Choroid plexus epithelial cell (primary cell): ENCODE measurements at regions not wholly inside any gene's neighbourhood (a gene's known extent, or its start where the extent isn't known, plus 50 kb on each side); places are given as distances from the start of the nearest gene placed in this dataset.

Source experiments
- DNase-seq: peaks from one replicate; pipeline ENCODE4 v3.0.0-alpha.2; 2010; ENCODE audit warnings: low read depth
- H3K4me3 ChIP-seq: 2 replicates; pipeline ENCODE4 v1.5.1; 2011; ENCODE audit warnings: low read depth, mild to moderate bottlenecking, control low read depth, low read length, moderate library complexity
- TF ChIP-seq, protein P1 (sequence below): conservative IDR thresholded peaks from 2 replicates; pipeline ENCODE4 v1.5.1; 2011; ENCODE audit warnings: low read depth, mild to moderate bottlenecking, control low read depth, inconsistent platforms, low read length, moderate library complexity

DNA sequence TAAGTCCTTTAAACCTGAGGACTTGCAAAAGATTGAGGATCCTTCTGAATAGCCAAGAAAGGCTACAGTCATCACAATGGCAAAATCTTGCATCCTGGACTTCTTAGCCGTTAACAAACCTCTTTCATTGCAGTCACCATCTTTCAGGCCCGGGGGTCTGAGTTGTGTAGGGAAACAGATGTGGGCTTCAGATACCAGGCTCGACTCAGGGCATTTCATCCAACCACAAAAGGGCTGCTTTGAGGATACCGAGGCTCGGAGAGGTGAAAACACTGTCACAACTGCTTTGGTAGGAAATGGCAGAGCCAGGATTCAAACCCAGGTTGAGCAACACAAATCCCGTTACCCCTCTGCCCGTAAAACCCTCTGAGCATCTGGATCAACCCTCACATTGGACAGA lies 147.4 kb downstream of the TFCP2L1 start:
- TF ChIP-seq, protein P1, sequence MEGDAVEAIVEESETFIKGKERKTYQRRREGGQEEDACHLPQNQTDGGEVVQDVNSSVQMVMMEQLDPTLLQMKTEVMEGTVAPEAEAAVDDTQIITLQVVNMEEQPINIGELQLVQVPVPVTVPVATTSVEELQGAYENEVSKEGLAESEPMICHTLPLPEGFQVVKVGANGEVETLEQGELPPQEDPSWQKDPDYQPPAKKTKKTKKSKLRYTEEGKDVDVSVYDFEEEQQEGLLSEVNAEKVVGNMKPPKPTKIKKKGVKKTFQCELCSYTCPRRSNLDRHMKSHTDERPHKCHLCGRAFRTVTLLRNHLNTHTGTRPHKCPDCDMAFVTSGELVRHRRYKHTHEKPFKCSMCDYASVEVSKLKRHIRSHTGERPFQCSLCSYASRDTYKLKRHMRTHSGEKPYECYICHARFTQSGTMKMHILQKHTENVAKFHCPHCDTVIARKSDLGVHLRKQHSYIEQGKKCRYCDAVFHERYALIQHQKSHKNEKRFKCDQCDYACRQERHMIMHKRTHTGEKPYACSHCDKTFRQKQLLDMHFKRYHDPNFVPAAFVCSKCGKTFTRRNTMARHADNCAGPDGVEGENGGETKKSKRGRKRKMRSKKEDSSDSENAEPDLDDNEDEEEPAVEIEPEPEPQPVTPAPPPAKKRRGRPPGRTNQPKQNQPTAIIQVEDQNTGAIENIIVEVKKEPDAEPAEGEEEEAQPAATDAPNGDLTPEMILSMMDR: no peak
- no peak for DNase-seq
- H3K4me3 ChIP-seq: no peak overlapping the region

DNA sequence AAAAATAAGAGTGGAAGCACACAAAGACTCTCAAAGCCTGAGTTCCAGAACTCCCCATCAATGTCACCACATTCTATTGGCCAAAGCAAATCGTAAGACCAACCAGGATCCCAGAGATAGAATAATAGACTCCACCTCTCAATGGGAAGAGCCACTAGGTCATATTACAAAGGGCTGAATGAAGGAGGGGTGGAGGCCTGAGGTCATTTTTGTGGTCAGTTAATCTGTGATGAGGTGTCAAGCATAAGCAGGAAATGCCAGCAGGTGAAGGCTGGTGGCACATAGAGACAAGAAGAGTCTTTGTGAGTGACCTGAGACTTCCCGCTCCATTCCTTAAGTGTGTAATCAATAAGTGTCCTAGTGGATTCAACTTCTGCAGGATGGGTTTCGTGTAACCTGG lies 144.3 kb downstream of the TFCP2L1 start:
- DNase-seq: no peak
- TF ChIP-seq, protein P1: no peak
- H3K4me3 ChIP-seq: no peak overlapping the region

DNA sequence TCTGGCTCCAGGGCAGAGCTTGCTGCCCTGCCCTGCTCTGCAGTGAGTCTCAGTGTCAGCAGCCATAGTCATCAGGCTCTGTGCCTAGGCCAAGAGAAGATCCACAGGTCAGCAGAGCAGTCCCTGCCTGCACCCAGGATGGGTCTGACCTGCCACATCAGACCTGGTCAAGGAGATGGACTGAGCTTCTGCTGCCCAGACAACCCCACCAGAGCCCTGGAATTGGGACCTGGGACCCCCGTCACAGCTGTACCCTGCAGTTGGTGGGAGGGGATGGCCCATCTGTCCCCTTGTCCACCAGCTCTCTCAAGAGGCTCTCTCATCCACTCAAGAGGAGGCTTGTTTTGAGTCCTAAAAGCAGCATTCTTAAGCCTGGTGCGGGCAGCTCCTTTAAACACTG lies 142.6 kb downstream of the TFCP2L1 start:
- TF ChIP-seq, protein P1: no peak
- H3K4me3 ChIP-seq: no peak overlapping the region
- no peak for DNase-seq

DNA sequence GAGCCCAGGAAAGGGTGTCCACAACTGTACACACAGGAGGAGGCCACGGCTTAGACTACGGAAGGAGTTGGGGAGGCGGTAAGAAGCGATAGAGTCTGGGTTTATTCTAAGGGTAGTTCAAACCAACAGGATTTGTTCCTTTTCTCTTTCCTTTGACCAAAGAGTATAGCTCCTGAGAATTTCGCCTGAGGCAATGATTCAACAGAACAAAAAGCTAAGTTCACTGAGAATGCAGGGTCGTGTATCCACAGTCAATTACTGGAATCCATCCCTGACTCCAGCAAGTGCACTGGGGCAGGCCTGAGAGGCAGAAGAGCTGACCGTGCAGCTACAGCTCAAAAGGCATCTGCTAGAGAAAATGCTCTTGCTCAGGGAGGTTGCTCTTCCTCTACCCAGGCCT lies 140.9 kb downstream of the TFCP2L1 start:
- no peak for DNase-seq
- TF ChIP-seq, protein P1: no peak
- H3K4me3 ChIP-seq: no peak overlapping the region

DNA sequence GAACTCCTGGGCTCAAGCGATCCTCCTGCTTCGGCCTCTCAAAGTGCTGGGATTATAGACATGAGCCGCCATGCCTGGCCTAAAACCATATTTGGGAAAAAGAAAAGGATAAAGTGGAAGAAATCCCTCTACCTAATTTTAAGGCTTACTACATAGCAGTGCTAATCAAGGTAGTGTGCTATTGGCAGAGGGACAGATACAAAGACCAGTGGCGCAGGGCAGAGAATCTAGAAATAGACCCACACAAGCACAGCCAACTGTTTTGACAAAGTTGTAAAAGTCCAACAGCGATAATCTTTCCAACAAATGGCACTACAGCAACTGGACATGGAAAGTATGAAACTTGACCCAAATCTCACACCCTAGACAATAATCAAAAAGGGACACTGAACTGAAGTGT lies 138.4 kb downstream of the TFCP2L1 start:
- DNase-seq: no peak
- no peak overlapping the region for H3K4me3 ChIP-seq
- TF ChIP-seq, protein P1: no peak

DNA sequence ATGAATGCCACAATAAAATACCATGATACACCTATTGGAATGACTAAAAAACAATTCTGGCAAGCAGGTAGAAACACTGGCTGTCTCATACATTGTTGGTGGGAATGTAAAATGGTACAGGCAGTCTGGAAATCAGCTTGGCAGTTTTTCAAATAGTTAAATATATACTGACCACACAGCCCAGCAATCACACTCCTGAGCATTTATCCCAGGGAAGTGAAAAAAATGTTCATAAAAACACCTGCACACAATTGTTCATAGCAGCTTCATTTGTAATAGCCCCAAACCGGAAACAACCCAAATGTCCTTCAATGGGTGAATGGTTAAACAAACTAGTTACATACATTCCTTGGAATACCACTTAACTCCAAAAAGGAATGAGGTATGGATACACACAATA lies 137.2 kb downstream of the TFCP2L1 start:
- DNase-seq: no peak

DNA sequence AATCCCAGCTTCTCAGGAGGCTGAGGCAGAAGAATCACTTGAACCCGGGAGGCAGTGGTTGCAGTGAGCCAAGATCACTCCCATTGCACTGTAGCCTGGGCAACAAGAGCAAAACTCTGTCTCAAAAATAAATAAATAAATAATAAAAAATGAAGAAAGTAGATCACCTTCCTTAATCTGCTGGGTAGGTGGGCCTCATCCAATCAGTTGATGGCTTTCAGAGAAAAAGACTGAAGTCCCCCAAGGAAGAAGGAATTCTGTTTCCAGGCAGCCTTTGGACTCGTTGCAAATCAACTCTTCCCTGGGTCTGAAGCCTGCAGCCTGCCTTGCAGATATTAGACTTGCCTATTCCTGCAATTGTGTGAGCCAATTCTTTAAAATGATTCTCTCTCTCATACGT lies 136.5 kb downstream of the TFCP2L1 start:
- TF ChIP-seq, protein P1: no peak
- DNase-seq: no peak
- H3K4me3 ChIP-seq: no peak overlapping the region

More for the DNA sequence above, 137.2 kb downstream of the TFCP2L1 start:
- TF ChIP-seq, protein P1: no peak
- no peak overlapping the region for H3K4me3 ChIP-seq
